Vagina (tissue), 2 donors: ENCODE measurements at regions not wholly inside any gene's neighbourhood (a gene's known extent, or its start where the extent isn't known, plus 50 kb on each side); places are given as distances from the start of the nearest gene placed in this dataset.

Source experiments
- DNase-seq, 2 donors: peaks; one replicate each; pipeline ENCODE4 v3.0.0-alpha.2; 2017; ENCODE audit errors: extremely low spot score in 2 of 2
- H3K27ac ChIP-seq: fragments of 200-600 bp; sonication (generic); one replicate; pipeline ENCODE4 v1.5.1; 2019
- H3K27me3 ChIP-seq: fragments of 200-600 bp; sonication (generic); one replicate; pipeline ENCODE4 v1.5.1; 2019
- H3K36me3 ChIP-seq, 2 donors: fragments of 200-600 bp; sonication (generic); one replicate each; pipeline ENCODE4 v1.5.1; 2017 to 2019
- H3K4me1 ChIP-seq: fragments of 200-600 bp; sonication (generic); one replicate; pipeline ENCODE4 v1.5.1; 2019
- H3K4me3 ChIP-seq, 2 donors: fragments of 200-600 bp; sonication (generic); 1 replicate in 1 of 2; 2 replicates in 1 of 2; pipeline ENCODE4 v1.5.1; 2016 to 2019
- H3K9me3 ChIP-seq: fragments of 200-600 bp; sonication (generic); one replicate; pipeline ENCODE4 v1.5.1; 2019
- POLR2A ChIP-seq, 2 donors: fragments of 450-650 bp; IDR thresholded peaks; one replicate each; pipeline ENCODE4 v1.6.1; 2017; ENCODE audit warnings: antibody characterized with exemption in 2 of 2, mild to moderate bottlenecking in 2 of 2, moderate library complexity in 2 of 2
- POLR2AphosphoS5 ChIP-seq, 2 donors: sonication (generic); formaldehyde crosslinking; IDR thresholded peaks; one replicate each; pipeline ENCODE4 v1.9.0; 2017; ENCODE audit warnings: antibody characterized with exemption in 2 of 2, mild to moderate bottlenecking in 2 of 2, low read depth in 1 of 2; ENCODE audit not compliant: insufficient read depth in 1 of 2
- intact Hi-C: fragments of 100-400 bp; cut with DNase I; formaldehyde crosslinking; loops from one replicate; pipeline ENCODE4 v1.15.1; 2023
- TF ChIP-seq, protein P1 (sequence below), 3 experiments: fragments of 450-650 bp in 2 of 3; fragments of 200-600 bp in 1 of 3; sonication (generic) in 1 of 3; IDR thresholded peaks; one replicate each; pipeline ENCODE4 v1.5.1; 2017 to 2019; ENCODE audit warnings: antibody characterized with exemption in 3 of 3, mild to moderate bottlenecking in 2 of 3, moderate library complexity in 2 of 3

DNA sequence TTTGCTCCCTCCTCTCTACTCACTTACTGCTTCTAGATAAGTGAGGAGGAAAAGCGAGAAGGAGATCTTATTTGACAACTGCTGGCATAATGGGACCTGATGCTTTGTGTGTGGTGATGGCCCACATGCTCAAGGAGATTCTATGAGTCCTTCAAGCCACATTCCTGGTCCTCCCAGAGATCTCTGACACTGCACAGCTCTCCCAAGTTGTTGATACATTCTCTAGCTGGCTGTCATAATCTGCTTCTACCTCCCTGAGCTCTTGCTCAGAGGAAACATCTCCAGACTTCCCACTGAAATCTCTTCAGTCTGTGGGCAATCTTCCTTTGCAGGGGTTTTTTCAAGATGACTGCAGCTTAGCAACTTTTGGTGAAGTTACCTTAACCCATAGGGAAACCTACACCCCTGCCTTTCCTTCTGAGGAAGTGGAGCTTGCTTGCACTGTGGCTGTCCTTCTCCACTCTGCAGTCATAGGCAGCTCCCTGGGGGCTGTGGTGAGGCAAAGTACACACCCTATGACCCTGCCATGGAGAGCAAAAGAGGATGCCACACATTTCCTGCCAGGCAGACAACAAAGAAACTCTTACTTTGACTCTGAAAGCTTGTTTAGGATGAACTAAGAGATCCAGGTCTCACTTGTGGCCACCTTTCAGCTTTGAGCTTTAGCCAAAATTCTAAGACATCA lies 163.8 kb downstream of the TMEM38B start:
- TF ChIP-seq POLR2AphosphoS5 (IDR thresholded peaks at IDR 0.05; ENCODE audit: insufficient read depth in 1 of 2, low read depth in 1 of 2) = no peak
- no peak for TF ChIP-seq POLR2A (IDR thresholded peaks at IDR 0.05)
- TF ChIP-seq, protein P1, sequence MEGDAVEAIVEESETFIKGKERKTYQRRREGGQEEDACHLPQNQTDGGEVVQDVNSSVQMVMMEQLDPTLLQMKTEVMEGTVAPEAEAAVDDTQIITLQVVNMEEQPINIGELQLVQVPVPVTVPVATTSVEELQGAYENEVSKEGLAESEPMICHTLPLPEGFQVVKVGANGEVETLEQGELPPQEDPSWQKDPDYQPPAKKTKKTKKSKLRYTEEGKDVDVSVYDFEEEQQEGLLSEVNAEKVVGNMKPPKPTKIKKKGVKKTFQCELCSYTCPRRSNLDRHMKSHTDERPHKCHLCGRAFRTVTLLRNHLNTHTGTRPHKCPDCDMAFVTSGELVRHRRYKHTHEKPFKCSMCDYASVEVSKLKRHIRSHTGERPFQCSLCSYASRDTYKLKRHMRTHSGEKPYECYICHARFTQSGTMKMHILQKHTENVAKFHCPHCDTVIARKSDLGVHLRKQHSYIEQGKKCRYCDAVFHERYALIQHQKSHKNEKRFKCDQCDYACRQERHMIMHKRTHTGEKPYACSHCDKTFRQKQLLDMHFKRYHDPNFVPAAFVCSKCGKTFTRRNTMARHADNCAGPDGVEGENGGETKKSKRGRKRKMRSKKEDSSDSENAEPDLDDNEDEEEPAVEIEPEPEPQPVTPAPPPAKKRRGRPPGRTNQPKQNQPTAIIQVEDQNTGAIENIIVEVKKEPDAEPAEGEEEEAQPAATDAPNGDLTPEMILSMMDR (IDR thresholded peaks at IDR 0.05) = no peak
- H3K4me3 ChIP-seq = no peak overlapping the region
- intact Hi-C loops = no loop called here

DNA sequence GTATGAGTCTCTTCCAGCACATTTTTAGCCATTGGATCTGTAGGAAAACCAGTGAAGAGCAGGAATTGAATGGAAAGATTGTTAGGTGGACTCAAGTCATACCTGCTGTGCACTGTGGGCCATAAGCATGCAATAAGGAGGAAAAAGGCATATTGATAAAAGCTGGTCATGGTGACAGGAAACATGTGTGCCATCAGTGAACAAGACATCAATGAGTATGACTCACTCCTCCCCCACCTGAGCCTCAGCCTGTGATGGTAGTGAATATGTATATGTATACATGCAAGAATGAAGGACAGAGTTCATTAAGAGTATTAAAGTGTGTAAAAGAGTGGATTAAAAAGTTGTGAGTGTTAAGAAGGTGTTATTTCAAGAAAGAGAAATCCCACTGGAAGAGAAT lies 164.5 kb downstream of the TMEM38B start:
- TF ChIP-seq, protein P1 (IDR thresholded peaks at IDR 0.05) = no peak
- TF ChIP-seq POLR2A (IDR thresholded peaks at IDR 0.05) (no peak), POLR2AphosphoS5 (IDR thresholded peaks at IDR 0.05; ENCODE audit: insufficient read depth in 1 of 2, low read depth in 1 of 2) (no peak)
- Histone ChIP-seq H3K36me3 (no peaks in the 10 kb centered on the region), H3K4me3 (no peak overlapping the region), H3K27me3 (no peaks in the 10 kb centered on the region), H3K9me3 (no peaks in the 10 kb centered on the region), H3K27ac (no peak overlapping the region), H3K4me1 (no peaks in the 10 kb centered on the region)
- intact Hi-C loops = no loop called here
- no peak for DNase-seq

More for the DNA sequence above, 163.8 kb downstream of the TMEM38B start:
- H3K4me1 ChIP-seq = no peaks in the 10 kb centered on the region
- no peaks in the 10 kb centered on the region for H3K36me3 ChIP-seq
- no peaks in the 10 kb centered on the region for H3K9me3 ChIP-seq
- no peak overlapping the region for H3K27ac ChIP-seq
- no peak for DNase-seq
- no peaks in the 10 kb centered on the region for H3K27me3 ChIP-seq

DNA sequence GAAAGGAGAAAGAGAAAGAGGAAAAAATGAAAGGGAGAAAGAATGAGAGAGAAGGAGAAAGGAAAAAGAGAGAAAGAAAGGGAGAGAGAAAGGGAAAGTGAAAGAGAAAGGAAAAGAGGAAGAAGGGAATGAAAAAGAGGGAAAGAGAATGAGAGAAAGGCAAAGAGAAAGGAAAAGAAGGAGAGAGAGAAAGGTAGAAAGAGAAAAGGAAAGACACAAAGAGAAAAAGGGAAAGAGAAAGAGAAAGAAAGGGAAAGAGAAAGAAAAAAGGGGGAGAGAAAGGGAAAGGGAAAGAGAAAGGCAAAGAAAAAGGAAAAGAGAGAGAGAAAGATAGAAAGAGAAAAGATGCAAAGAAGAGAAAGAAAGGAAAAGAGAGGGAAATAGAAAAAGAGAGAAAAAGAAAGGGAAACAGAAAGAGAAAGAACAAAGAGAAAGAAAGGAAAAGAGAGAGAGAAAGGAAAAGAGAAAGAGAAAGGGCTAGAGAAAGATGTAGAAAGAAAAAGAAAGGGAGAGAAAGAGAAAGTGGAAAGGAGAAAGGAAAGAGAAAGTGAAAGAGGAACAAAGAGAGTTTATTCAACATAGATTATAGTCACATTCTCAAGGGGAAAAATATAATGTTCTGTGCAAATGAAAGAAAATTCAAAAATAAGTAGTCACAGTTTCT lies 165.2 kb downstream of the TMEM38B start:
- intact Hi-C loops = no loop called here
- Histone ChIP-seq H3K27me3 (no peaks in the 10 kb centered on the region), H3K9me3 (no peaks in the 10 kb centered on the region), H3K4me3 (no peak overlapping the region), H3K4me1 (no peaks in the 10 kb centered on the region), H3K36me3 (no peaks in the 10 kb centered on the region), H3K27ac (no peak overlapping the region)
- no peak for DNase-seq
- no peak for TF ChIP-seq POLR2A (IDR thresholded peaks at IDR 0.05)

DNA sequence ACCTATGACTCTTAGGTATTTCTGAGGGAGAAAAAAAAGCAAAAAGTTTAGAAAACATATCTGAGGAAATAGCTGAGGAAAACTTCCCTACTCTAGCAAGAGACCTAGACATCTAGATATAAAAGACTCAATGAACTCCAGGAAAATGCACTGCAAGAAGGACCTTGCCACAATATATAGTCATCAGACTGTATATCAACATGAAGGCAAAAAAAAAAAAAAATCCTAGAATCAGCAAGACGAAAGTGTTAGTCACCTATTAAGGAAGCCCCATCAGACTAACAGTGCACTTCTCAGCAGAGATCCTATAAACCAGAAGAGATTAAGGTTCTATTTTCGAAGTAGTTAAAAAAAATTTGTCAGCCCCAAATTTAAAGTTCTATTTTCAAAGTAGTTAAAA lies 166.2 kb downstream of the TMEM38B start:
- no peaks in the 10 kb centered on the region for H3K27me3 ChIP-seq
- no peak overlapping the region for H3K27ac ChIP-seq
- no peak overlapping the region for H3K4me3 ChIP-seq
- no peaks in the 10 kb centered on the region for H3K9me3 ChIP-seq
- DNase-seq = no peak
- no peaks in the 10 kb centered on the region for H3K36me3 ChIP-seq
- intact Hi-C loops = no loop called here
- TF ChIP-seq, protein P1 (IDR thresholded peaks at IDR 0.05) = no peak
- no peak for TF ChIP-seq POLR2A (IDR thresholded peaks at IDR 0.05)
- no peak for TF ChIP-seq POLR2AphosphoS5 (IDR thresholded peaks at IDR 0.05; ENCODE audit: insufficient read depth in 1 of 2, low read depth in 1 of 2)
- no peaks in the 10 kb centered on the region for H3K4me1 ChIP-seq

DNA sequence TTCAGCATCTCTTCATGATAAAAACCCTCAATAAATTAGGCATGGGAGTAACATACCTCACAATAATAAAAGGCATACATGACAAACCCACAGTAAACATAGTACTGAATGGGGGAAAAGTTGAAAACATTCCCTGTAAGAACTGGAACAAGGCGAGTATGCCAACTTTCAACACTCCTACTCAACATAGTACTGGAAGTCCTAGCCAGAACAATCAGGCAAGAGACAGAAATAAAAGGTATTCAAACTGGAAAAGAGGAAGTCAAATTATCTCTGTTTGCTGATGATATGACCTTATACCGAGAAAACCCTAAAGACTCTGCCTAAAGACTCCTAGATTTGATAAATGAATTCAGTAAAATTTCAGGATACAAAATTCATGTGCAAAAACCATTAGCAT lies 167.6 kb downstream of the TMEM38B start:
- TF ChIP-seq POLR2AphosphoS5 (IDR thresholded peaks at IDR 0.05; ENCODE audit: insufficient read depth in 1 of 2, low read depth in 1 of 2) (no peak), POLR2A (IDR thresholded peaks at IDR 0.05) (no peak)
- TF ChIP-seq, protein P1 (IDR thresholded peaks at IDR 0.05) = no peak

More for the DNA sequence above, 167.6 kb downstream of the TMEM38B start:
- no peak overlapping the region for H3K4me3 ChIP-seq
- no peaks in the 10 kb centered on the region for H3K27me3 ChIP-seq
- H3K27ac ChIP-seq = no peak overlapping the region
- intact Hi-C loops = no loop called here
- DNase-seq = no peak
- H3K9me3 ChIP-seq = no peaks in the 10 kb centered on the region
- H3K4me1 ChIP-seq = no peaks in the 10 kb centered on the region
- H3K36me3 ChIP-seq = no peaks in the 10 kb centered on the region
